ENCODE measurements at regions not wholly inside any gene's neighbourhood (a gene's known extent, or its start where the extent isn't known, plus 50 kb on each side); places are given as distances from the start of the nearest gene placed in this dataset.

DNA sequence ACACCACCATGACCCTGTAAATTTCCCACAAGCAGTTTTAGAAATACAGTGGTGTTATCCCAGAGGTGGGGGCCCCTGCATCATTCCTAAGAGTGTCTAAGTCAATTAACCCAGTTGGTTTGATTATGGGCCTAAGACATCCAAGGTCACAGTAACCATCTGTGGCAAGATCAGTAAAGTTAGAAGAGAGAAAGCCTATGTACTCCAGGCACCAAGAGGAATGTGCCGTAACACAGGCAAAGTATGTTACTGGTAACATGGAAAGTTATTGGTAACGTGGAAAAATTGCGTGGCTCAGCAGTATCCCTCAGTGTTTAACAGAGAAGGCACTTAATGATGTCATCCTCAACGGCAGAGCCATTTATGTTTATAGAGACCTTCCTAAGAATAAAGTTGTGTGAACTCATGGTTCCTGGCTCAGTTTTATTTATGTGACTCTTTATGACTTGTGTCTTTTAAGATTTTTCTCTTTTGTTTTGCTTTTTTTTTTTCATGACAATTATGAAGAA lies 144.1 kb upstream of the RASGRP1 start:
- intact Hi-C loops (cut with DNase I), result no loop called here
- Histone ChIP-seq H3K9me3 (no peaks in the 10 kb centered on the region), H3K27ac (no peak overlapping the region), H3K4me1 (peaks cover 0 to 29% (median 11%) of the 10 kb centered on the region in 3 donors), H3K4me3 (no peak overlapping the region), H3K27me3 (no peaks in the 10 kb centered on the region), H3K36me3 (no peaks in the 10 kb centered on the region)
- WGBS, 2 donors, result 72 to 80% methylated on average over 4 of the region's 4 CpGs
- no peak for DNase-seq
- no peak for TF ChIP-seq POLR2A (IDR thresholded peaks at IDR 0.05)
- TF ChIP-seq, protein P1, sequence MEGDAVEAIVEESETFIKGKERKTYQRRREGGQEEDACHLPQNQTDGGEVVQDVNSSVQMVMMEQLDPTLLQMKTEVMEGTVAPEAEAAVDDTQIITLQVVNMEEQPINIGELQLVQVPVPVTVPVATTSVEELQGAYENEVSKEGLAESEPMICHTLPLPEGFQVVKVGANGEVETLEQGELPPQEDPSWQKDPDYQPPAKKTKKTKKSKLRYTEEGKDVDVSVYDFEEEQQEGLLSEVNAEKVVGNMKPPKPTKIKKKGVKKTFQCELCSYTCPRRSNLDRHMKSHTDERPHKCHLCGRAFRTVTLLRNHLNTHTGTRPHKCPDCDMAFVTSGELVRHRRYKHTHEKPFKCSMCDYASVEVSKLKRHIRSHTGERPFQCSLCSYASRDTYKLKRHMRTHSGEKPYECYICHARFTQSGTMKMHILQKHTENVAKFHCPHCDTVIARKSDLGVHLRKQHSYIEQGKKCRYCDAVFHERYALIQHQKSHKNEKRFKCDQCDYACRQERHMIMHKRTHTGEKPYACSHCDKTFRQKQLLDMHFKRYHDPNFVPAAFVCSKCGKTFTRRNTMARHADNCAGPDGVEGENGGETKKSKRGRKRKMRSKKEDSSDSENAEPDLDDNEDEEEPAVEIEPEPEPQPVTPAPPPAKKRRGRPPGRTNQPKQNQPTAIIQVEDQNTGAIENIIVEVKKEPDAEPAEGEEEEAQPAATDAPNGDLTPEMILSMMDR (IDR thresholded peaks at IDR 0.05), result no peak

DNA sequence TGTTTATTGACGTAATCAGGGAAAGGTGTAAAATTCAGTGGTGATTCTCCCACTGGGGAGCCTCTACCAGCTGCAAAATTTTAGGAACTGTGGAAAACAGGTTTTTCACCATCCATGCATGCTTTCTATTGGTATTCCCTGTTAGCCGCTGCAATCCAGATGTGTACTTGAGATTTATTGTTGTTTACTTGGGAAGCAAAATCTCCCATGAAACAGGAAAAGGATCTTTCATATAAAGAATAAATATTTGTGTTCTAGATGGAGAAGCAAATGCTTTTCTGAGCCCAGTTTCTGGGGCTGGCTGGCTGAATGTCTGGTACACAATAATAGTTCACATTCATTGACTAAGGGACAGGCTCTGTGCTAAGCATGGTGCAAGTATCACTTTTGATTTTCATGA lies 144.6 kb upstream of the RASGRP1 start:
- Histone ChIP-seq H3K27me3 (no peaks in the 10 kb centered on the region), H3K36me3 (no peaks in the 10 kb centered on the region), H3K4me1 (peaks cover 0 to 29% (median 11%) of the 10 kb centered on the region in 3 donors), H3K27ac (no peak overlapping the region), H3K9me3 (no peaks in the 10 kb centered on the region), H3K4me3 (no peak overlapping the region)
- no peak for TF ChIP-seq POLR2A (IDR thresholded peaks at IDR 0.05)
- TF ChIP-seq, protein P1 (IDR thresholded peaks at IDR 0.05), result no peak
- WGBS, 2 donors, result 93 to 96% methylated on average over 2 of the region's 2 CpGs
- DNase-seq, result no peak
- intact Hi-C loops (cut with DNase I), result no loop called here

DNA sequence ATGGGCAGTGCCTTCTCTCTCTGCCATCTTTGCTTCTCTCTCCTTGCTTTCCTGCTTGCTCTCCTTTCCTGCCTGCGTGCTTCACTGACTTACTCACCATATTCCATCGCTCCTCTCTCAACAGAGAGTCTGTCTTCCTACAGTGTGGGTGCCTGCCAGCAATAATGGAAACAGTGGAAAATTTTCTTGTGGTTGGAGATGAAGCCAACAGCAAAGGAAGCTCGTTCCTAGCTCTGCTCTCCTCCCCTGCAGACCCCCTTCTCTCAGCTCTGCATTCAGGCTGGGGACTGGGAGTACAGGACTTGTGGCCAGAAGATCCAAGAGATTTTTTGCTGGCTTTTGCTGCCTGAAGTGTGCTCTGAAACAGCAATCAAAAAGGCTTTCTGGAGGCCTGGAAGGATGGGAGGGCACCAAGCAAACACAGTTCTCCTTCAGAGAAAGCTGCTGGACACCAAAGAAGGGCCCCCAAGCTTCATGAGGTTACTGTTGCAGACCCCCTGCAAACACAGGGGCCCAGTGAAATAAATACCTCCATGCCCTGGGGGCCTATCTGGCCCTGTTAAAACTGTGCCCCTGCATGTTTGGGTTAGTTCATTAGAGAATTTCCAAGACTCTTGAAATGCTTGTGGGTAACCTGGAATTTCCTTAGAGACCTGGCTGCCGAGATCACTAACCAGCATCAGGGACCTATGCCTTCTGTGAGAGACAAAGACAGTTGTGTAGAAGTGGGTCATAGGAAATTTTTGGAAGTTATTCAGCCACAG lies 149.9 kb upstream of the RASGRP1 start:
- Histone ChIP-seq H3K27ac (no peak overlapping the region), H3K4me3 (no peak overlapping the region), H3K27me3 (no peaks in the 10 kb centered on the region), H3K36me3 (no peaks in the 10 kb centered on the region), H3K4me1 (no peaks in the 10 kb centered on the region), H3K9me3 (no peaks in the 10 kb centered on the region)
- DNase-seq, result no peak
- 34 to 36% methylated on average over 4 of the region's 4 CpGs for WGBS, 2 donors
- TF ChIP-seq, protein P1 (IDR thresholded peaks at IDR 0.05), result no peak
- no peak for TF ChIP-seq POLR2A (IDR thresholded peaks at IDR 0.05)
- intact Hi-C loops (cut with DNase I), result no loop called here

DNA sequence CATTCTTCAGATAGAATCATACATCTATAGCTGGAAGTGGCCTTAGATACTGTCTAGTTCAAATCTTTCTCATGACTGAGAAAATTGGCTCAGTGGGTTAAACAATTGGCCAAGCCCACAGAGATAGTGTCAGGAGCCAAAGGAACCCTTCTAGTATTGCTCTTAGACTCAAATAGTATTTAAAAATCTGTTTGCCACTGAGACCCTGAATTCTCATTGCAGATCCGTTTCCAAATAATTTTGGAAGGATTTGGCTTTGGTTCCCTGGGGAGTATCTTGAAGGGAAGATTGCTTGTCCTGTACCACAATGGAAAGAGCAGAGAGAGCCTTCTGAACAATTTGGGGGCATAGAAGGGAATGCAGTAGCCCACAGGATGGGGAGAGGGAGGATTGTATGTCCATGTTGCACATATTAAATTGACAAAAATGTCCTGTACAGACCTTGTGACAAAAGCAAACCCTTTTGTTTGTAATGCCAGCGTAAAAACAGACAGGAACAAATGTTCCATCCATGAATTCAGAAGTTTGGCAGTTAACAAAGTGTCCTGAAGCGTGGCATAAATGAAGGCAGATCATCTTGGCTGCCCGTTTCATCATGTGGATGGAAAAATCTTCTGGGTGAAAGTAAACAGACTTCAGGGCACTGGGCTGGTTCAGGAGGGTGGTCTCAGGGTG lies 156.4 kb upstream of the RASGRP1 start:
- no peaks in the 10 kb centered on the region for H3K9me3 ChIP-seq
- no peak for DNase-seq
- H3K27me3 ChIP-seq, result no peaks in the 10 kb centered on the region
- no peaks in the 10 kb centered on the region for H3K36me3 ChIP-seq
- WGBS, 2 donors, result 68 to 87% methylated on average over 3 to 4 of the region's 4 CpGs
- intact Hi-C loops (cut with DNase I), result no loop called here
- no peaks in the 10 kb centered on the region for H3K4me1 ChIP-seq
- TF ChIP-seq, protein P1 (IDR thresholded peaks at IDR 0.05), result no peak
- no peak for TF ChIP-seq POLR2A (IDR thresholded peaks at IDR 0.05)
- H3K27ac ChIP-seq, result no peak overlapping the region
- H3K4me3 ChIP-seq, result no peak overlapping the region

DNA sequence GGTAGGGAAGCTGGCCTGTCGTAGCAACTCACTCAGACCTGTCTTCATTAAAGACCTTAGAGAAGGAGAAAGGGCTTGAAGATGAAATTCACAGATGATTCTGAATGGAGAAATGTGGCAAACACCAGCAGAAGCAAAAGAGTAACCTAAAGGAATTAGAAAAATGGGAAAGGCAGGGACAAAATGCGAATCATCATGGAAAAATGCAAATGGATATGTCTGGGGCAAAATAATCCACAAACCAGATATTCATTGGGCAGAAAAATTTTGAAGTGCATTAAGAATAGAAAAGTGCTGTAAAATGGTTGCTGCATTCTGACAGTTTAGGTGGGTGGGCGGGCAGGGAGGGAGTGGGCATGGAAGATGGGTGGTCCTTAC lies 156.9 kb upstream of the RASGRP1 start:
- no peak for DNase-seq
- H3K9me3 ChIP-seq, result no peaks in the 10 kb centered on the region
- intact Hi-C loops (cut with DNase I), result no loop called here
- H3K4me3 ChIP-seq, result no peak overlapping the region
- no peaks in the 10 kb centered on the region for H3K4me1 ChIP-seq
- TF ChIP-seq, protein P1 (IDR thresholded peaks at IDR 0.05), result no peak
- TF ChIP-seq POLR2A (IDR thresholded peaks at IDR 0.05), result no peak
- no peak overlapping the region for H3K27ac ChIP-seq
- no peaks in the 10 kb centered on the region for H3K36me3 ChIP-seq
- H3K27me3 ChIP-seq, result no peaks in the 10 kb centered on the region
- 68 to 78% methylated on average over 3 of the region's 3 CpGs for WGBS, 2 donors

All from esophagus squamous epithelium (tissue), 5 donors.